Cardiac muscle cell (in vitro differentiated cells and primary cell): ENCODE measurements at regions not wholly inside any gene's neighbourhood (a gene's known extent, or its start where the extent isn't known, plus 50 kb on each side); places are given as distances from the start of the nearest gene placed in this dataset.

Experiments
- DNase-seq, 2 donors: peaks; one replicate each; pipeline versions ENCODE4 v3.0.0 to v3.0.0-alpha.2; 2010 to 2017; ENCODE audit warnings: low read depth in 1 of 2, low spot score in 1 of 2
- H3K27ac ChIP-seq: fragments of 200-600 bp; sonication (generic); 2 replicates; pipeline ENCODE4 v1.5.1; 2016
- H3K27me3 ChIP-seq: fragments of 200-600 bp; sonication (generic); 2 replicates; pipeline ENCODE4 v1.6.0; 2016; ENCODE audit warnings: control low read depth
- H3K36me3 ChIP-seq: fragments of 200-600 bp; sonication (generic); 2 replicates; pipeline ENCODE4 v1.5.1; 2016; ENCODE audit warnings: control low read depth
- H3K4me1 ChIP-seq: fragments of 200-600 bp; sonication (generic); 2 replicates; pipeline ENCODE4 v1.8.1; 2017; ENCODE audit warnings: low read depth, mild to moderate bottlenecking, mixed run types
- H3K4me3 ChIP-seq: fragments of 200-600 bp; sonication (generic); 2 replicates; pipeline ENCODE4 v1.5.1; 2016; ENCODE audit warnings: mild to moderate bottlenecking
- H3K9me3 ChIP-seq: fragments of 200-600 bp; sonication (generic); 2 replicates; pipeline ENCODE4 v1.5.1; 2017; ENCODE audit warnings: low read depth, mild to moderate bottlenecking, control low read depth
- TF ChIP-seq, protein P1 (sequence below): IDR thresholded peaks from 2 replicates; pipeline ENCODE4 v1.5.1; 2012; ENCODE audit warnings: low read depth, mild to moderate bottlenecking, low read length

DNA sequence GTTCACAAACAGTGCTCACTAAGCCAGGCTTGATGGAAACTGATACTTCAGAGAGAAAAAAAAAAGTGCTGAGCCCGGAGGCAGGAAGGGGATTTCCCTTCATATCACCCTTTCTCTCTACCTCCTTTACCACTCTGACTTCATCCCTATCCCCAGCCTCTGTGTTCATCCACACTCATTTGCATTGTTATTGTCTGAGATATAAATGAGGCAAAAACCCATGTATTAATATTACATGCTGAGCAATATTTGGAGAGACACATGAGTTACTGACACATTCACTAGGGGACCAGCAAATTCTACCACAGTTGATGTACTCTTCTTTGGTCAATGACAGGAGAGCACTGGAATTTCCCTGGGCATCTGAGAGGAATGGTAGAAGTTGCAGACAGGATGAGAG lies 175.8 kb downstream of the TNFSF18 start:
- Histone ChIP-seq H3K36me3 (no peaks in the 10 kb centered on the region), H3K4me1 (no peaks in the 10 kb centered on the region), H3K27me3 (no peaks in the 10 kb centered on the region), H3K9me3 (no peaks in the 10 kb centered on the region), H3K4me3 (no peak overlapping the region), H3K27ac (no peak overlapping the region)
- no peak for DNase-seq
- TF ChIP-seq, protein P1, sequence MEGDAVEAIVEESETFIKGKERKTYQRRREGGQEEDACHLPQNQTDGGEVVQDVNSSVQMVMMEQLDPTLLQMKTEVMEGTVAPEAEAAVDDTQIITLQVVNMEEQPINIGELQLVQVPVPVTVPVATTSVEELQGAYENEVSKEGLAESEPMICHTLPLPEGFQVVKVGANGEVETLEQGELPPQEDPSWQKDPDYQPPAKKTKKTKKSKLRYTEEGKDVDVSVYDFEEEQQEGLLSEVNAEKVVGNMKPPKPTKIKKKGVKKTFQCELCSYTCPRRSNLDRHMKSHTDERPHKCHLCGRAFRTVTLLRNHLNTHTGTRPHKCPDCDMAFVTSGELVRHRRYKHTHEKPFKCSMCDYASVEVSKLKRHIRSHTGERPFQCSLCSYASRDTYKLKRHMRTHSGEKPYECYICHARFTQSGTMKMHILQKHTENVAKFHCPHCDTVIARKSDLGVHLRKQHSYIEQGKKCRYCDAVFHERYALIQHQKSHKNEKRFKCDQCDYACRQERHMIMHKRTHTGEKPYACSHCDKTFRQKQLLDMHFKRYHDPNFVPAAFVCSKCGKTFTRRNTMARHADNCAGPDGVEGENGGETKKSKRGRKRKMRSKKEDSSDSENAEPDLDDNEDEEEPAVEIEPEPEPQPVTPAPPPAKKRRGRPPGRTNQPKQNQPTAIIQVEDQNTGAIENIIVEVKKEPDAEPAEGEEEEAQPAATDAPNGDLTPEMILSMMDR, result no peak

DNA sequence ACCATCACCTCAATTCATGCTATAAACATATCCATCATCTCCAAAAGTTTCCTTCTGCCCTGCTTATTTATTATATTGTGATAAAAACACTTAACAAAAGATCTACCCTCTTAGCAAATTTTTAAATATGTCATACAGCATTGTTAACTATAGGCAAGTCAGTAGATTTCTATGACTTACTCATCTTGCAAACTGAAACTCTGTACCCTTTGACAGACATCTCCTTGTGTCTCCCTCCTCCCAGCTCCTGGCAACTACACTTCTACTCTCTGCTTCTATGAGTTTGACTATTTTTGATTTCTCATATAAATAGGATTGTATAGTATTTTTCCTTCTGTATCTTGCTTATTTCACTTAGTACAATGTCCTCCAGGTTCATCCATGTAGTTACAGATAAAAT lies 174.8 kb downstream of the TNFSF18 start:
- TF ChIP-seq, protein P1, result no peak
- H3K9me3 ChIP-seq, result no peaks in the 10 kb centered on the region
- no peak overlapping the region for H3K4me3 ChIP-seq
- no peaks in the 10 kb centered on the region for H3K36me3 ChIP-seq
- no peak overlapping the region for H3K27ac ChIP-seq
- DNase-seq, result no peak
- H3K4me1 ChIP-seq, result no peaks in the 10 kb centered on the region
- H3K27me3 ChIP-seq, result no peaks in the 10 kb centered on the region

DNA sequence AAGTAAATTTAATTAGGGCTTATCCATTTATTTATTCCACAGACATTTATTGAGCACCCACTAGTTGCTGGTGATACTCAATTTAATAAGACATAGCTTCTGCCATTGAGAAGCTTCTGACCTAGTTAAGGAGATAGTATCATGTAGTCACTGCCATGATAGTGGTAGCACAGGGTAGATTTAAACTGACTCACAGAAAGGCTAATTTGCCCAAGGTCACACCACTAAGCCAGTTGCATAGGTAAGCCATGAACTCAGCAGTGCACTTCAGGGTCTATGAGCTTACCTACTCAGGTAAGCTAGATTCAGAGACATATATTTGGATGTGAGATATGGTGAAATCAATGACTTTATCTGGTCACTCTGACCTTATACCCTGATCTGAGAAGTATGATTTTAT lies 168.4 kb downstream of the TNFSF18 start:
- DNase-seq, result no peak
- Histone ChIP-seq H3K36me3 (no peaks in the 10 kb centered on the region), H3K9me3 (no peaks in the 10 kb centered on the region), H3K27me3 (no peaks in the 10 kb centered on the region), H3K4me1 (no peaks in the 10 kb centered on the region), H3K4me3 (no peak overlapping the region), H3K27ac (no peak overlapping the region)
- TF ChIP-seq, protein P1, result no peak

DNA sequence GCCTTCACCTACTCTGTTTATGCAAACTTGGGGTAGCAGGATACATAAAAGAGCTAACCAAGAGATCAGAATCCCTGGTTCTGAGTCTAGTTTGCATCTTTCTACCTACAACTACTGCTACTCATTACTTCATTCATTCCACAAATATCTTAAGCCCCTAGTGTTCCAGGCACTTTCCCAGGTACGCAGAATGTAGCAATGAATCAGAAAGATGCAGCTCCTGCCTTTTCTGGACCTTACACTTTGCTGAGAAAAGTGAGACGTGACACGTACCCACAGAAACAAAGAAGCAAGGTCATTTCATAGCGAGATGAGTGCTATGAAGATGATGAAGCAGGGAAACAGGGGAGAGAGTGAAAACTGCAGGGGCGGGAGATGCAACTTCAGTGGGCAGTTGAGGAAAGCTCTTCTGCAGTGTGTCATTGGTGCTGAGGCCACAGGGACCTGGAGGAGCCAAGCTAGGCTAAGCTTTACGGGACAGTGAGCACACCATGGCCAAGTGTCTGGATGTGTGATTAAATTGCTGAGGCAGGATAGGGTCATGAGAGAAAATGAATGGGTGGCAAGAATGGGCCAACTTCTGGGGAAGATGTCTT lies 167.9 kb downstream of the TNFSF18 start:
- H3K36me3 ChIP-seq, result no peaks in the 10 kb centered on the region
- H3K27ac ChIP-seq, result no peak overlapping the region
- no peaks in the 10 kb centered on the region for H3K4me1 ChIP-seq
- DNase-seq, result no peak
- no peaks in the 10 kb centered on the region for H3K9me3 ChIP-seq
- H3K27me3 ChIP-seq, result no peaks in the 10 kb centered on the region
- TF ChIP-seq, protein P1, result no peak
- no peak overlapping the region for H3K4me3 ChIP-seq

DNA sequence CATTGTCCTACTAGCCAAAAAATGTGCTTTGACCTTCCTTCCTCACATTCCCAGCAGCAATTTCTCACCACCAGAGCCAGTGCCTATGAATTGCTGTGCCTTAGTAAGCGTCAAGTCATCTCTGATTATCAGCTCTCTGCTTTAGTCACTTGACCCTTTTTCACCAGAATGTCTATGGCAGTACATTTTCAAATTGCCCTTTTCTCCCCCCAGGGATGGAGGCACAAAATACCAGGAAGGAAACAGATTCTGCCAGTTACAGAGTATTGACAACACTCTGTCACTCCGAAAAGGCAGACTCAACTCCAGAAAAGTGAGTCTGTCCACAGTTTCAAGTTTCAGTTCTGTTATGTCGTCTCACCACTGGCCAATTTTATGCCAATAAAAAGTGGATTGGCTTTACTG lies 167.4 kb downstream of the TNFSF18 start:
- Histone ChIP-seq H3K4me3 (no peak overlapping the region), H3K4me1 (no peaks in the 10 kb centered on the region), H3K27ac (no peak overlapping the region), H3K9me3 (no peaks in the 10 kb centered on the region), H3K27me3 (no peaks in the 10 kb centered on the region), H3K36me3 (no peaks in the 10 kb centered on the region)
- DNase-seq, result peak in 1 of 2 donors; percentile 39
- TF ChIP-seq, protein P1, result no peak

DNA sequence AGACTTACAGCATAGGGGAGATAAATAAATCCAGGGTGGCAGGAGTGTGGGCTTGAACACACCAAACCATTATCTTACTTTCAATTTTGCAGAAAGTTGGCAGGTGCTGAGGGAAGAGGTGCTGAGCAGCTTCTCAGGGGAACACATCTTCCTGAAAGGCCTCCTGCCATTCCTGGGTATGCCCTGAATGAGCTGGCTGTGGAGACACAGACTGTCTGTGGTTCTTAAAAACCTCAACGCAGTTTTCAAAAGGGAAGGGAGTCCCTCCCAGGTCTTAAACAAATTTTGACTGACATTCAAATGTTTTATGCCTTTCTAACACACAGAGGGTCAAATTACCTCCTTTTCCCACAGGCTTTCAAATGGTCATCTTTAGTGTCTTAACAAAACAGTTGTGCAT lies 166.9 kb downstream of the TNFSF18 start:
- Histone ChIP-seq H3K27ac (no peak overlapping the region), H3K4me1 (no peaks in the 10 kb centered on the region), H3K27me3 (no peaks in the 10 kb centered on the region), H3K9me3 (no peaks in the 10 kb centered on the region), H3K4me3 (no peak overlapping the region), H3K36me3 (no peaks in the 10 kb centered on the region)
- TF ChIP-seq, protein P1, result no peak
- DNase-seq, result no peak
